Esophagus muscularis mucosa (tissue), 3 donors: ENCODE measurements at regions not wholly inside any gene's neighbourhood (a gene's known extent, or its start where the extent isn't known, plus 50 kb on each side); places are given as distances from the start of the nearest gene placed in this dataset.

ENCODE experiments used
- CTCF ChIP-seq, 3 experiments: fragments of 200-600 bp in 2 of 3; fragments of 450-650 bp in 1 of 3; sonication (generic) in 2 of 3; IDR thresholded peaks; one replicate each; pipeline ENCODE4 v1.5.1; 2017 to 2019; ENCODE audit warnings: antibody characterized with exemption in 3 of 3, mild to moderate bottlenecking in 2 of 3, moderate library complexity in 1 of 3
- POLR2AphosphoS5 ChIP-seq, 2 donors: sonication (generic); formaldehyde crosslinking; IDR thresholded peaks; one replicate each; pipeline ENCODE4 v1.6.1; 2017; ENCODE audit warnings: antibody characterized with exemption in 2 of 2

DNA sequence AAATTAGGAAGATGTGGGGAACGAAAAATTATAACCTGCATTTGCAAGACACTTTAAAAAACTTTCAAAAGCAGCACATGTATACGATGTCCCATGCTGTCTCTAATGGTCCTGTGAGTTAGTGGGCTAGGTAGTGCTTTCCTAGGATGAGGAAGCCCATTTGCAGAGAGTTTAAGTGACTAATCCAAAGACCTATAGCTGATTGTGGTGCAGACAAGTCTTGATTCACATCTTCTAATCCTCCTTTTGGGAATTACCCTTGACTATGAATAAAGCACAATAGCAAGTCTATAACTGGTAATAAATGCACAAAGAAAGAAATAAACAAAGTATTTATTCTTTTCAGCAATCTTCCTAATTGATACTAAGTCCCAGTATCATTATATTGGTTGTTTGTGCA is 234.6 kb upstream of the FANCL start:
- TF ChIP-seq CTCF (IDR thresholded peaks at IDR 0.05), result no peak
- no peak for TF ChIP-seq POLR2AphosphoS5 (IDR thresholded peaks at IDR 0.05)
